Loucy (cell line): ENCODE measurements at regions not wholly inside any gene's neighbourhood (a gene's known extent, or its start where the extent isn't known, plus 50 kb on each side); places are given as distances from the start of the nearest gene placed in this dataset.
"Not testable (repeated sequence)": the region's sequence is repeated elsewhere in the genome, so short reads cannot be mapped to it uniquely, and the experiment has no call there.

Experiments
- H2AFZ ChIP-seq: fragments of 200-600 bp; sonication (generic); 2 replicates; pipeline ENCODE4 v1.6.0; 2016; ENCODE audit warnings: antibody characterized with exemption, mild to moderate bottlenecking, low read length, moderate library complexity
- H3F3A ChIP-seq: fragments of 200-600 bp; 2 replicates; pipeline ENCODE4 v1.6.0; 2016; ENCODE audit warnings: antibody characterized with exemption, low read depth, mild to moderate bottlenecking
- H3K27me3 ChIP-seq: fragments of 200-600 bp; sonication (generic); 2 replicates; pipeline ENCODE4 v1.6.1; 2014; ENCODE audit warnings: low read length, mild to moderate bottlenecking; ENCODE audit not compliant: insufficient read depth, poor library complexity, severe bottlenecking
- H3K36me3 ChIP-seq: fragments of 200-600 bp; sonication (generic); 2 replicates; pipeline ENCODE4 v1.6.1; 2016; ENCODE audit warnings: low read length; ENCODE audit not compliant: insufficient read depth
- H3K4me1 ChIP-seq: fragments of 200-600 bp; sonication (generic); 2 replicates; pipeline ENCODE4 v1.5.1; 2014; ENCODE audit warnings: low read length, mild to moderate bottlenecking; ENCODE audit not compliant: insufficient read depth, poor library complexity, severe bottlenecking
- H3K4me2 ChIP-seq: fragments of 200-600 bp; sonication (generic); 2 replicates; pipeline ENCODE4 v1.6.0; 2014; ENCODE audit warnings: antibody characterized with exemption, low read length, low read depth, mild to moderate bottlenecking; ENCODE audit not compliant: poor library complexity, severe bottlenecking
- H3K4me3 ChIP-seq: fragments of 200-600 bp; sonication (generic); 2 replicates; pipeline ENCODE4 v1.5.1; 2014; ENCODE audit warnings: low read length, mild to moderate bottlenecking, mixed read lengths; ENCODE audit not compliant: poor library complexity, severe bottlenecking
- H3K79me2 ChIP-seq: fragments of 200-600 bp; sonication (generic); 2 replicates; pipeline ENCODE4 v1.6.1; 2014; ENCODE audit warnings: low read length; ENCODE audit not compliant: insufficient read depth
- H3K9ac ChIP-seq: fragments of 200-600 bp; sonication (generic); 2 replicates; pipeline ENCODE4 v1.6.0; 2014; ENCODE audit warnings: mild to moderate bottlenecking, low read depth, low read length, moderate library complexity; ENCODE audit not compliant: poor library complexity, severe bottlenecking
- H3K9me2 ChIP-seq: fragments of 200-600 bp; sonication (generic); replicated peaks from 2 replicates; pipeline ENCODE4 v1.6.1; 2016; ENCODE audit warnings: low read depth, low read length, mixed read lengths
- H3K9me3 ChIP-seq: fragments of 200-600 bp; sonication (generic); 2 replicates; pipeline ENCODE4 v1.6.1; 2014; ENCODE audit warnings: mild to moderate bottlenecking, antibody characterized with exemption, low read length, low read depth; ENCODE audit not compliant: insufficient read depth
- H4K20me1 ChIP-seq: fragments of 200-600 bp; sonication (generic); 2 replicates; pipeline ENCODE4 v1.6.0; 2014; ENCODE audit warnings: antibody characterized with exemption, low read length, mild to moderate bottlenecking; ENCODE audit not compliant: insufficient read depth, poor library complexity, severe bottlenecking
- EZH2phosphoT487 ChIP-seq: fragments of 200-600 bp; IDR thresholded peaks from 2 replicates; pipeline ENCODE4 v1.6.1; 2018; ENCODE audit warnings: antibody characterized with exemption, mild to moderate bottlenecking, moderate library complexity, borderline replicate concordance
- TF ChIP-seq, protein P1 (sequence below): fragments of 200-600 bp; sonication (generic); conservative IDR thresholded peaks from 2 replicates; pipeline ENCODE4 v1.5.1; 2014; ENCODE audit warnings: mild to moderate bottlenecking, antibody characterized with exemption, low read length

- no peaks in the 10 kb centered on the region for H3F3A ChIP-seq
- no peaks in the 10 kb centered on the region for H3K36me3 ChIP-seq
- no peak overlapping the region for H3K4me3 ChIP-seq
- H3K27me3 ChIP-seq: no peaks in the 10 kb centered on the region
- TF ChIP-seq EZH2phosphoT487: no peak
- TF ChIP-seq, protein P1, sequence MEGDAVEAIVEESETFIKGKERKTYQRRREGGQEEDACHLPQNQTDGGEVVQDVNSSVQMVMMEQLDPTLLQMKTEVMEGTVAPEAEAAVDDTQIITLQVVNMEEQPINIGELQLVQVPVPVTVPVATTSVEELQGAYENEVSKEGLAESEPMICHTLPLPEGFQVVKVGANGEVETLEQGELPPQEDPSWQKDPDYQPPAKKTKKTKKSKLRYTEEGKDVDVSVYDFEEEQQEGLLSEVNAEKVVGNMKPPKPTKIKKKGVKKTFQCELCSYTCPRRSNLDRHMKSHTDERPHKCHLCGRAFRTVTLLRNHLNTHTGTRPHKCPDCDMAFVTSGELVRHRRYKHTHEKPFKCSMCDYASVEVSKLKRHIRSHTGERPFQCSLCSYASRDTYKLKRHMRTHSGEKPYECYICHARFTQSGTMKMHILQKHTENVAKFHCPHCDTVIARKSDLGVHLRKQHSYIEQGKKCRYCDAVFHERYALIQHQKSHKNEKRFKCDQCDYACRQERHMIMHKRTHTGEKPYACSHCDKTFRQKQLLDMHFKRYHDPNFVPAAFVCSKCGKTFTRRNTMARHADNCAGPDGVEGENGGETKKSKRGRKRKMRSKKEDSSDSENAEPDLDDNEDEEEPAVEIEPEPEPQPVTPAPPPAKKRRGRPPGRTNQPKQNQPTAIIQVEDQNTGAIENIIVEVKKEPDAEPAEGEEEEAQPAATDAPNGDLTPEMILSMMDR: no peak
- H3K9ac ChIP-seq: no peak overlapping the region
- H3K4me2 ChIP-seq: no peak overlapping the region
- H3K4me1 ChIP-seq: no peaks in the 10 kb centered on the region
- H3K79me2 ChIP-seq: no peaks in the 10 kb centered on the region
- no peaks in the 10 kb centered on the region for H3K9me2 ChIP-seq
- no peaks in the 10 kb centered on the region for H4K20me1 ChIP-seq
- no peak overlapping the region for H2AFZ ChIP-seq
- H3K9me3 ChIP-seq: no peaks in the 10 kb centered on the region
Observed at GRCh38 chr3:98681486-98681885, 81.7 kb upstream of the ST3GAL6 start.

GRCh38 chr3:98682391-98682790 is 80.7 kb upstream of the ST3GAL6 start:
- not testable (repeated sequence) for H3K4me2 ChIP-seq

GRCh38 chr3:98688363-98688762 is 74.8 kb upstream of the ST3GAL6 start:
- H3K4me2 ChIP-seq: no peak overlapping the region
- H3K4me3 ChIP-seq: no peak overlapping the region
- no peaks in the 10 kb centered on the region for H3F3A ChIP-seq
- no peaks in the 10 kb centered on the region for H3K4me1 ChIP-seq
- no peak overlapping the region for H2AFZ ChIP-seq
- no peaks in the 10 kb centered on the region for H3K9me3 ChIP-seq
- H3K9me2 ChIP-seq: no peaks in the 10 kb centered on the region
- H3K9ac ChIP-seq: no peak overlapping the region
- no peaks in the 10 kb centered on the region for H4K20me1 ChIP-seq
- H3K27me3 ChIP-seq: no peaks in the 10 kb centered on the region
- H3K36me3 ChIP-seq: no peaks in the 10 kb centered on the region
- H3K79me2 ChIP-seq: no peaks in the 10 kb centered on the region
- TF ChIP-seq EZH2phosphoT487: no peak
- TF ChIP-seq, protein P1: no peak

More at GRCh38 chr3:98682391-98682790, 80.7 kb upstream of the ST3GAL6 start:
- not testable (repeated sequence) for H4K20me1 ChIP-seq, H3K9ac ChIP-seq, H3K4me1 ChIP-seq, H3K27me3 ChIP-seq, H3F3A ChIP-seq, H3K9me2 ChIP-seq, H2AFZ ChIP-seq, H3K4me3 ChIP-seq, H3K36me3 ChIP-seq, H3K79me2 ChIP-seq, H3K9me3 ChIP-seq

- Histone ChIP-seq H2AFZ (no peak overlapping the region), H3K79me2 (no peaks in the 10 kb centered on the region), H3K4me3 (no peak overlapping the region), H3K9me2 (no peaks in the 10 kb centered on the region), H3K9ac (no peak overlapping the region), H3K9me3 (no peaks in the 10 kb centered on the region), H3K36me3 (no peaks in the 10 kb centered on the region), H3K27me3 (no peaks in the 10 kb centered on the region), H4K20me1 (no peaks in the 10 kb centered on the region), H3K4me1 (no peaks in the 10 kb centered on the region), H3F3A (no peaks in the 10 kb centered on the region), H3K4me2 (no peak overlapping the region)
- TF ChIP-seq, protein P1: no peak
- no peak for TF ChIP-seq EZH2phosphoT487
Observed at GRCh38 chr3:98690876-98691275, 72.3 kb upstream of the ST3GAL6 start.
